ENCODE measurements at regions not wholly inside any gene's neighbourhood (a gene's known extent, or its start where the extent isn't known, plus 50 kb on each side); places are given as distances from the start of the nearest gene placed in this dataset.
"Not testable (repeated sequence)": the region's sequence is repeated elsewhere in the genome, so short reads cannot be mapped to it uniquely, and the experiment has no call there.

DNA sequence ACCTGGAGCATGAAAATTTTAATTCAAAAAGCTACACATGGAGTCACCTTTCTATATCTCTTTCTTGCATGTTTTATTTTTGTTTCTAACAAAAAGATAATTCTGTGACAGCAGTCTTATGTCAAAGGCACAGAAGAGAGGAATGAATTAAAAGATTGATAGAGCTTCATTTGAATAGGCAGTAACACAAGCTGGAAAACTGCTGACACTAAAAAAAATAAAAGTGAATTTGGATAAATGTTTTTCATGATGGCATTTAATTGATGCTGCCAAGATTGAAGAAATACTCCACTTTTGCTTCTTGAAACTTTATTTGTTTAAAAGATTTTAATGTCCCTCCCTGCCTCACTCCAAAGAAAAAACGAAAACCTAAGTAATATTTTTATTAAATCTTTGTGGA, 887.4 kb downstream of the PLA2G4A start:
- DNase-seq (ENCODE audit: low spot score), result no peak

DNA sequence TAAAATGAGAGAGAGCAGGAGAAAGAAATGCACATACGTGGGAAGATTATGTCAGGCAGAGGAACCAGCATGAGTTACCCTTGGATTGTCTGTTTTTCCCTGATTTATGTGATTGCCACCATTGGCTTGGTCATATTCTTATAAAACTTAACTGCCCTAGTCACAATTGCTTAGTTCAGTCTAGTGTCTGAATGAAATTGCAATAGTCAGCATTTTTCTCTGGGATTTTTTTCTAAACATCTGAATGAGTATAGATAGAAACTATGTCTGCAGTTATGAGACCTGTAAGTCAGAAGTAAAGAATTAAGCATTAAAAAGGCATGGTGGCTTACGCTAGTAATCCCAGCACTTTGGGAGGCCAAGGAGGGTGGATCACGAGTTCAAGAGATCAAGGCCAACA, 889.8 kb downstream of the PLA2G4A start:
- DNase-seq (ENCODE audit: low spot score), result no peak

GRCh38 chr1:187721216-187721615, 892.5 kb downstream of the PLA2G4A start:
- no peak for DNase-seq (ENCODE audit: low spot score)

GRCh38 chr1:187725216-187725615, 896.5 kb downstream of the PLA2G4A start:
- no peak for DNase-seq (ENCODE audit: low spot score)

DNA sequence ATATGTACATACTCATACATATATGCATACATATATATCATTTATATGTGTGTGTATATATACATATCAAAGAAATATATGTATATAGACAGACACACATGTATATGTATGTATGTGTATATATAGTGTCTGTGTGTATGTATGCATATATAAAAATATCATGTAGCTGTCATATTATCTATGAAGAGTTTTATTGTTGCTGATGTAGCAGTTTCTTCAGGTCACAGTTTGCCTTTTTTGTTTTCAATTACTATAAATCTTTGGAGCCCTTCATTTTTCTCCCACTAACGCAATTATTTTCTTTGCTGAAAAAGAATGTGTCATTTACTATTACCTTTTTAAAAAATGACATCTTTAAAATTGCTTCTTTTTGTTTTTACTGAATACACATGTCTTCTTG, 904.5 kb downstream of the PLA2G4A start:
- DNase-seq (ENCODE audit: low spot score), result no peak

GRCh38 chr1:187734427-187734826, 905.7 kb downstream of the PLA2G4A start:
- DNase-seq (ENCODE audit: low spot score), result no peak

DNA sequence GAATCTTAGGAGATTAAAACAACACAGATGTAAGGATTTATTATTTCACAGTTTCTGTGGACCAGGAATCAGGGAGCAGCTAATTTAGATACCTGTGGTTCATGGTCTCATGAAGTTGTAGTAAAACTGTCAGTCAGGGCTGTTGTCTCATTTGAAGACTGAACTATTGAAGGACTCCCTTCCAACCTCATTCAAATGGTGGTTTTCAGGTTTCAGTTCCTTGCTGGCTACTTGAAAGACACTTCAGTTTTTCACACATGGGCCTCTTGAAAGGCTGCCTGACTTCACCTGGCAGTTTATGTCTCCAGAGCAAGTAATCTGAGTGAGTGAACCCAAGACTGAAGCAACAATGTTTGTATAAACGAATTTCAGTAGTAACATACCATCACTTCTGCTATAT, 915.9 kb downstream of the PLA2G4A start:
- no peak for DNase-seq (ENCODE audit: low spot score)

GRCh38 chr1:187755536-187755935, 926.8 kb downstream of the PLA2G4A start:
- DNase-seq (ENCODE audit: low spot score), result no peak

- not testable (repeated sequence) for DNase-seq (ENCODE audit: low spot score)
Measured at GRCh38 chr1:187756684-187757083, 927.9 kb downstream of the PLA2G4A start.

DNA sequence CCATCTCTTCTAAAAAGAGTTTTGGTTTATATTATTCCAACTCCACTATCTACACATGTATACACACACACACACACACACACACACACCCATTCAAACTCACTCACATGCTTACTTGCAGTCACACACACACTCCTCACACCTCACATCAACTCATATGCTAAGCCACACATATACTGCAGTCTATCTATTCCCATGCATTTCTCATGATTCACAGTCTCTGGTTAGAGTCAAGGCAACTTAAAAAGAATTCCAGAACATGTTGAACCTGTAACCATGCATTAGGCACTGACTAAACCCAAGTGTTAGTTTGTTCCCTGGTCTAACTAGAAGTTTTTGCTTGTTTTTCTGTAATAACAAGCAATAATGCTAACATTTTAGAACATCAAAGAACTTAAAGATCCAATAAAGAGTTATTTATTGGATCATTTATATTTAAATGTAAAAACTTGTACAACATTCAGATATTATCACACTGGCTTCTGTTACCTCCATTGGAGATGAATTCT, 931.1 kb downstream of the PLA2G4A start:
- no peak for DNase-seq (ENCODE audit: low spot score)

DNA sequence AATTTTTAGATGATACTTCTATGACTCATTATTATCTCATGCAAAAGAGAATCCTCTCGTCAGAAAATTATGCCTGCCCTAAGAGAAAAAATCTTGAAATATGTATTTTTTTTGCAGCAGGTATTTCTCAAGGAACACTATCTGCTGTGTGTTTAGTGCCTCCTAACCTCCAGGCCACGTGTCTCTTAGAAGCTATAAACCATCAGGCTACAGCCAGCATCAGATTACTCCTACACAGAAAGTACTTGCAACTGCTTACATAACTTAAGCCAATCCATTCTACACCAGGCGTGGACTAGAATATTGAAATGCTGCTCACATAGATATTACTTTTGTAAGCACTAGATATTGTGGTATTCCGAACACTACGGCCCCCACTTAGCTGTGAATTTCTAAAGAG, 933.4 kb downstream of the PLA2G4A start:
- DNase-seq (ENCODE audit: low spot score), result no peak

DNA sequence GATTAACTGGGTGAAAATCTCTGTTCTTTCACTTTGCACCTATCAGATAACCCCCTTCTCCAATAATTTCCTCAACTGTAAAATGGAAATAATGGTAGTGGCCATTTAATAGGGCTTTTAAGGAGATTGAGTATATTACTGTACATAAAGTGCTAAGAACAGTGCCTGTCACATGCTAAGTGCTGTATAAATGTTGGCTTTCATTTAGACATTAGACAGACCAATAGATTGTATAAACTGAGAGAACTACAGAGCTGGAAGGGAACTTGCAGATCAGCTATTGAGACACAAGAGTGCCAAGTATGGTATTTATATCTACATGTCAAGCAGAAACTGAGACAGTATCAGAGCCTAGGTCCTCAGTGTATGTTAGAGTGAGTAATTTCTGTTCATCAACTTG, 934.7 kb downstream of the PLA2G4A start:
- DNase-seq (ENCODE audit: low spot score), result no peak

DNA sequence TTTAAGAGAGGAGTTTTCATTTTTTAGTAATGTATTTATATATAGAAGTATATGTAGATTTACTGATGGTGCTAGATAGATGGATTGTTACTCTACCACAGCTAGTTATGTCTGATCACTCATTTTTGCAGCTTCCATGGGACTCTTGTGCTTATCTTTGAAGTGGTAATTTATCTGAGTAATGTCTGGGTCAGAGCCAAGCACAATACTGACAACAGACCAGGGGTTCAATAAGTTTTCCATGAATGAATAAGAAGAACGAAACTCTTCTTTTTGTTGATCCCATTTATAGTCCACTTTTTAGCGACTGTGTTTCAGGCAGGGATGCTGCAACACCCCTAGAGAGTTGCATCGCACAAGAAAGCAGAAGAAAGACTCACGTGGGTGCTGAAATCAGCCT, 935.2 kb downstream of the PLA2G4A start:
- DNase-seq (ENCODE audit: low spot score), result no peak

- no peak for DNase-seq (ENCODE audit: low spot score)
Measured at GRCh38 chr1:187771396-187771795, 942.6 kb downstream of the PLA2G4A start.

GRCh38 chr1:187773168-187773567, 944.4 kb downstream of the PLA2G4A start:
- no peak for DNase-seq (ENCODE audit: low spot score)

- no peak for DNase-seq (ENCODE audit: low spot score)
Measured at GRCh38 chr1:187787736-187788135, 959.0 kb downstream of the PLA2G4A start.

- DNase-seq (ENCODE audit: low spot score), result no peak
Measured at GRCh38 chr1:187788718-187789117, 960.0 kb downstream of the PLA2G4A start.

GRCh38 chr1:187790724-187791123, 962.0 kb downstream of the PLA2G4A start:
- no peak for DNase-seq (ENCODE audit: low spot score)

GRCh38 chr1:187794561-187794960, 965.8 kb downstream of the PLA2G4A start:
- no peak for DNase-seq (ENCODE audit: low spot score)

DNA sequence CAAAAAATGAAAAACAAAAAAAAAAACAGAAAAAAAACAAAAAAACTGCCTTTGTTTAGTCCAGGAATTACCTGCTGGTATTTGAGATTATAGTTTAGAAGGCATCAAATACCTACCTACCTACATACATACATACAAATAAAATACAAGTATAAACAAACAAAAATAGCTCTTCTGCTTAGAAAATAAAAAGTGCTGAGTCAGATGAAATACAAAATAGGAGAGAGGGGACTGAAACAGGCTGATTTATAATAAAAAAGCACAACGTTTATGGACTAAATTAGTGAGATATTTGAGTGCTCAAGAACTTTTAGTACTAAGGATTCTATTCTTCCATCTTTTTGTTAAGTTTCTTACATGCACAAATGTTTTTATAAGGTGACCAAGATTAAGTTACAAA, 980.8 kb downstream of the PLA2G4A start:
- no peak for DNase-seq (ENCODE audit: low spot score)

DNA sequence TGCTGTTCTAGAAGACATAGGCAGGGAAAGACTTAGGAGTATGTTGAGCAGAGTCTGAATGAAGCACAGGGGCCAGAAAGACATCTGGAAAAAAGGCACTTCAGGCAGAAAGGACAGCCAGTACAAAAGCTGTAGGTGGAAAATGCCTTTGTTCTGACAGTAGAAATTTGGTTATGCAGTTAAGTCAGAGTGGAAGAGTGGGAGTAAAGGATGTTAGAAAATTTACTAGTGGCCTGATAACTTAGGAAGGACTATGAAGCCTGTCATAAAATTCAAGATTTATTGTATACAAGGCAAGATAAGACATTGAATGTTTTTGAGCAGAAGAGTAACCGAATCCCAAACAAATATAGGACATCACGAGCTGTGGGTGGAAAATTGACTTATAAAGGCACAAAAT, 987.9 kb downstream of the PLA2G4A start:
- DNase-seq (ENCODE audit: low spot score), result no peak

- no peak for DNase-seq (ENCODE audit: low spot score)
Measured at GRCh38 chr1:187817782-187818181, 989.0 kb downstream of the PLA2G4A start.

DNA sequence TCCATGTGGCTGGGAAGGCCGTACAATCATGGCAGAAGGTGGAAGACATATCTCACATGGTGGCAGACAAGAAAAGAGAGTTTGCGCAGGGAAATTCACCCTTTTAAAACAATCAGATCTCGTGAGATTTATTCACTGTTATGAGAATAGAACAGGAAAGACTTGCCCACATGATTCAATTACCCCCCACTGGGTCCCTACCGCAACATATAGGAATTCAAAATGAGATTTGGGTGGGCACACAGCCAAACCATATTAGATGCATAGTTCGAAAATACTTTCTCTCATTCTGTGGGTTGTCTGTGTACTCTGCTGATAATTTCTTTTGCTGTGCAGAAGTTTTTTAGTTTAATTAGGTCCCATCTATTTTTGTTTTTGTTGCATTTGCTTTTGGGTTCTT, 990.3 kb downstream of the PLA2G4A start:
- DNase-seq (ENCODE audit: low spot score), result no peak

GRCh38 chr1:187836557-187836956, 1007.8 kb downstream of the PLA2G4A start:
- DNase-seq (ENCODE audit: low spot score), result no peak

- no peak for DNase-seq (ENCODE audit: low spot score)
Measured at GRCh38 chr1:187837787-187838186, 1009.0 kb downstream of the PLA2G4A start.

Data from H4 (cell line).